ENCODE measurements at regions not wholly inside any gene's neighbourhood (a gene's known extent, or its start where the extent isn't known, plus 50 kb on each side); places are given as distances from the start of the nearest gene placed in this dataset.

DNA sequence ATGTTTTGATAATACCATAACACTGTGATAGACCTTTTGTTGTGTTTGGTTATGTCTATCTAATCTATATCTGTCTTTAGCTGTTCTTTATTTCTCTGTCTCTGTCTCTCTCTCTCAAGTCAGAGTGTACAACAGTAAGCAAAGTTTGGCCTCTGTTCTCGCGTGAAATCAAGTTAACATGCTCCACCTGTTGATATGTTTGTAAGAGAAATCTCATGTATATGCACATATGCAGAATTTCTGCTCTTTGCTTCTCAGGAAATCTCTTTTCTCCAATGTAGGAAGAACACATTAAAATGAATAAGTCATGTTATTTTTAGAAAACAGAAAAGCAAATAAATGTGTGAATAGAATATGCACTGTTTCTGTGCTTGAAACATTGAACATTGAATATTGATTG is 425.5 kb upstream of the SEMA6D start:
- no peak for DNase-seq

DNA sequence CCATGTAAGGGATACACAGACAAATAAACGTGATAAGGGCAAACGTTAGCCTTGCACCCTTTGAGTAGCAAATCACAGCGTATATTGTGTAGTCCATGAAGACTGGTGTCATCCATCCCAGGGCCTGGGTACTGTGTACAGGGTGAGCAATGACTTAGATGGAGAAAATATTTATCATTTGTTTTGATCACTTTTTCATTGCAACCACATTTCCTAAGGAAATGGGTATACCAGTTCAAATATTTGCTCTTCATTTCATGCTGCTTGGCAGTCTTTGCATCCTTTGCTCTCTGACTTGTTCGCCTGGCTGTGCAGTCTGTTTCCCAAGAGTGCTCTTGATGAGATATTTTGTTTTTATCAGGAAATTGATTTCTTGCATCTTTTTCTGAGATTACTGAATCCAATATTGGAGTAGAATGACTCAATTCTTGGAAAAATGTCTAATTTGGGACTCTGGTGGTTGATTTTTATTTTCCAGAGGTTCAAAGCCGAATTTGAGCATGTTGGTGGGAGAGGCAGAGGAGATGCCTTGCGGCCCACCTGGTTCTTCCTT is 424.6 kb upstream of the SEMA6D start:
- DNase-seq, result no peak

DNA sequence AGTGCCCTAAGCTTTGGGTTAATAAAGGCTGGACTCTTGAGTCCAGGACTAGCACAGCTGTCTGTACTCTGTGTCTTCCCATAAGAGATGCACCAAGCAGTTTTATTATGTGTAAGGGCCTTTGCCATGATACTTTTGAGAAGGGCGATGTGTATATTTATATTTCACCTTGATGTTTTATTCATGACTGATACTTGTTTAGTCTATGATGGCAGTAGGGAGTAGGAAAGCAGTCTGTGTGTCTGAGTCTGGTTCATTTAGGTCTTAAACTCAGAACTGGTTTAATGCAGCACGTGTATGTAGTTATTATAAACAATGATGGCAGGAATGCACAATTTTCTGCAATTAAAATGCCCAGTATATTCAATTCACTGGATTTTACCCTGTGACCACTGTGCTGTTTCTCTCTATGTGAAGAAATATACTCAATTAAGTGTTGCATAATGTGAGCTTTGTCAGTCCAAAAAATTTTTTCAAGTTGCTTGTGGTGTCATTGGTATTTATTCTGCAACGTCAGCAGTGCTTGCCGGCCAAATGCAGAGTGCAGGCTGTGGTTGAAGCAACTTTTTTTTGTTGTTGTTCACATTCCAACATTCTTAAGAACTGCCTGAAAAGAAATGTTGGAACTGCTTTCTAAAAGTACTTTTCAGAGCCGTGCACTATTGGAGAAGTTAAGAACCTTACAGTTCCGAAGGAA is 423.7 kb upstream of the SEMA6D start:
- no peak for DNase-seq

DNA sequence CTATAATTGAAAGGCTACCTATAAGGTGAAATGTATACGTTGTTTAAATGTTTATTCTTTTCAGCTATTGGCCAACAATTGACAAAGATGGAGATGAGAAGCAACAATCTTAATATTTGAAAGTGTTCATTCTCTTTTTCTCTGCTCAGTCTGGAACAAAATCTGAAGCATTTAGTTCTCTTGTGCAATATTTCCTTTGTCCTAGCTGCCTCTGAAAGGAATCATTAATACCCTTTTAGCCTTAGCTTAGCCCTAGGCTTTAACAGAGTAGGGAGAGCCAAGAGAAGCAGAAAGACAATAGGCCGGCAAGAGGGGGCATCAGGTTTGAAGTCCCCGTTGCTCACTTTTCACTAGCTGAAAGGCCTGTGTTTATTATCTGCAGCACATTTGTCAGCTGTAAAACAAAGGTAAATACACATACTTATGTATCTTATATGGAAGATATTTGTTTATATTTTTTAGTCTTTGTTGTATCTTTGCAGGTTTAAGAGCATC is 422.5 kb upstream of the SEMA6D start:
- DNase-seq, result no peak

DNA sequence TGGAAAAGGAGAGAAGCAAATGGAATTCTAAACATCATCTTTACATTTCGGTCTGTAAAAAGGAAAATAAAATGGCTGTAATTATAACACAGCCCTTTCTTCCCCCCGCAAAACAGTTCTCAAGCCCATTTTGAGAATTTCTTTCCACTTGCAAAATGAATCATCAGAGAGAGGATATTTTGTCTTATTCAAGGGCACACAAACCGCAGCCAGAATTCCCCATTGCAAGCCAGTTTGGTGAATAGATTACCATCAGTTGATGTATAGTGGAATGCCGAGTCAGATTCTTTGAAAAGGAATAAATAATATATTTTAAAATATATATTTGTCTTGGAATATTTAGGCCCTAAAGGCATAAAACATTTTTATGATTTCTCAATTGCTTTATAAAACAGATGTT is 420.4 kb upstream of the SEMA6D start:
- no peak for DNase-seq

DNA sequence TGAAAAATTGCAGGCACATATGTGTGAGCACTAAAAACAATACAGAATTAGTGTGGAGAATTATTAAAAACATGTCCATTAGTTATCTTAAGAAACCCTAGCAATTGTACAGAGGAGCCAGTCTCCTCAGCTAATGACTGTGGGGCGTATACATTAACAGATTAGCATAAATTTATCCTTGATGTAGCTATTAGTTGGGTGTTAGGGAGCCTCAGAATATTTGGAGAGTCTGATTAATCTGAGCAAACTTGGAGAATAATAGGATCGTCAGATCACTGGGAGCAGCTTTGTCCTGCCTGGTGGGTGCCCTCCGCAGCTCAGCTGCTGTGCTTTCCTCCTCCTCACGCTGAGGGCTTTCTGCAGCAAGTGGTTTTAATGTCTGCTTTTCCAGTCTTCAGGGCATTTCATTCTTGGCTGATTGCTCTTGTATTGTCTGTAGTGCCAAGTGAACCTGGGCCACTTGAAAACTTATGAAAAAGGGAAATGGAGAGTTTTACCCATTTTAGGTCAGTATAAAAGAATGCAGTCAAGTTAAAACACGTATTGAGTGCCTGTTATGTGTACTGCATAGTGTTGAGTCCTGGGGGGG is 417.4 kb upstream of the SEMA6D start:
- DNase-seq, result no peak

DNA sequence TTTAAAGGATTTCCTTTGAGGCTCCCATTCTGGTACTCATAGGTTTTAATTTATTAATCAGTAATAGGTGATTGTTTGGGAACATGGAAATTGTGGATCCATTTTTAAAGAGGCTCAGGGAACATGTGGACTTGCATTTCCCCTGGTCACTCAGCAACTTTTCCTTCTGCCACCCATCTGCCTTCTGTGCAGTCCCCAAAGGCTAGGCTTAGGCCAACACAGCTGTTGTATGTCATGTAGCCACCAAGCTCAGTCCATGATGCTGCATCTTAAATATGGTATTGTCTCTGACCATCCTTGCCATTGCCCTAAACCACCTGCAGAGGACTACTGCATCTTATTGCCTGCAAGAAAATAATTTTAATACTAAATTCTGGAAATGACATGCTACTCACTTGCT is 416.7 kb upstream of the SEMA6D start:
- DNase-seq, result no peak

DNA sequence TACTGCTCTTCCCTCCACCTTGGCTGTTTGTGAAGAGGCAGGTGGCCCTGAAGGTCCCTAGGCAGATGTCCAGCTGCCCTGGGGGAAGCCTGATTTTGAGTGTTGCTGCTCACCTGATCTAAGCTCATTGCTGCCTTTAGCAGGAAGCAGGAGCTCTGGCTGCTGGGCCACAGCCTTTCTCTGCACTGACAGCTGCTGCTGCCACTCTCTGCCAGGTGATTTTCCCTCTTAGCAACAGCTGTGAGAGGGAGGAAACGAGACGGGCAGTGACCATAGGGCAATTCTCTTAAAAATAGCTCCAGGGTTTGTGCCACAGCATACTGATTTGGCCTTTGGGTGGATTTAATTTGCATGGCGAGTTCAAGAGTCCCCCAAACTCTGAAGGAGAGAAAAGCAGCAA is 415.8 kb upstream of the SEMA6D start:
- DNase-seq, result peak; percentile 83

DNA sequence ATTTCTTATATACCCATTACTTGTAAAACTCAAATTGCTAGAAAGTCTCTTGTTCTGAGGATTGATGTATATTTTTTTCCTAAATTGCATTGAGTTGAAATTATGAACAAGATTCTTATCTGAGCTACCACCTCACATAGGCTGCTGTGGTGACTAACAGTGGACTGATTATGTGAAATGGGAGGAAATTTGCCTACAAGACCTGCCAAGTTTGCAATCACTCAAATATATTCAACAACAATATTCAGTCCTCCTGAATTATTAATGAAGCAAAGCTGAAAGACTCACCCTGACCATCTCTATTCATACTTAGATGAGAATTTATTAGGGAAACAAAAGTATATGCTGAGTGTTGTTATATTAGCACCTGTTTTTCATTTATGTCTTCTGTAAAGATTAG is 412.6 kb upstream of the SEMA6D start:
- no peak for DNase-seq

DNA sequence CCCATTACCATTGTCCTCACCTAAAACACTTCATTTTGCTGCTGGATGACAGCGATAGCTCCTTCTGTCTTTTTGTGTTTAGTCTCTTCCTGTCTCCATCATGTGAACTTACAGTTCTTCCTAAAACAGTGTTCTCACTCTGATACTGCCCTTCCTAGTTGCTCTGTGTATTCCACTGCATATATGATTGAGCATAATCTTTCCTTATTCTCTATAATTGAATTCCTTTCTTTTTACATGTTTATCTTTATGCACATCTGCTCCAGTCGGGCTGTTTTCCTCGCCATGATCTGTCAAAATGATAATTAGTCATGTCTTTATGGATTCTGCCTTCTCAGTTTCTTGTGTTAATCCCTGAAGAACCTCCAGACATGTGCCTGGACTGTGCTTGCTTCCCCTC is 405.1 kb upstream of the SEMA6D start:
- DNase-seq, result no peak

DNA sequence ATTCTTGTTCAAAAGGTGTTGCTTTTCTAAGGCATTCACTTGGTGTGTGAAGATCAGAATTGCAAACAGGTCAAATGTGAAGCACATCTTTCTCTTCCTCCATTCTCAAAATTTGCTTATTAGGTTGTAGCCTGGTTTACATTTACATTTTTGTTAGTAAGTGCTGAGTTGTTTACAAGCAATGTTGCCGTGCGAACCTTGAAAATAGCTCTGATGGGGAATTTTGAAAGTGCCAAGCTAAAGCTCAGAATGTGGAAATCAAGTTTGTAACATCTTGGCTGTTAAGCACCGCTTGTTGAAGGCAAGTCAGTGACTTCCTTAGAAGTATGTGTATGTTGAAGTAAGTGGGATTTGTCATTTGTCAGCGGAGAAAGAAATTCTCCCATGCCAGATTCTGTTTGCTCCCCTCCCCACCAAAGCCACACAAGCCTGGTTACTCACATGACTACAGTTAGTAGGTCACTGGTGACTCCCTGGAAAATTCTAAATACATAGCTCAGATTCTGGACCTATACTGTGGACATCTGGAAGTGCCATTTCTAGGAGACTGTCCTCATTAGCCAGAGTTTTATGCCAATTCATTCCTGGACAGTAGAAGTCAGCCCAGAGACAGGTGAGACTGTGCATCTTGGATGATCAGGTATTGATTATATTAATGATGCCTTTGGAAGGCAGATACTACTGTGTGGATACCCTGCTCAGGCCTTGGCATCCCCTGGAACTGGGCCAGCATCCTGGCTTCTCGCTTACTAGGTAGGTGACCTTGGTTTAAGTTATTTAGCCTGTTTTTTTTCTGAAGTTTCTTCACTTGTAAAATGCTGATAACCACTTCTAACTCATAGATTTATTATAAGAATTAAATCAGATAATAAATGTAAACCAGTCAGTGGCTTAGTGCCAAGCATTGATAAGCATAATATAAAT is 390.6 kb upstream of the SEMA6D start:
- no peak for DNase-seq

DNA sequence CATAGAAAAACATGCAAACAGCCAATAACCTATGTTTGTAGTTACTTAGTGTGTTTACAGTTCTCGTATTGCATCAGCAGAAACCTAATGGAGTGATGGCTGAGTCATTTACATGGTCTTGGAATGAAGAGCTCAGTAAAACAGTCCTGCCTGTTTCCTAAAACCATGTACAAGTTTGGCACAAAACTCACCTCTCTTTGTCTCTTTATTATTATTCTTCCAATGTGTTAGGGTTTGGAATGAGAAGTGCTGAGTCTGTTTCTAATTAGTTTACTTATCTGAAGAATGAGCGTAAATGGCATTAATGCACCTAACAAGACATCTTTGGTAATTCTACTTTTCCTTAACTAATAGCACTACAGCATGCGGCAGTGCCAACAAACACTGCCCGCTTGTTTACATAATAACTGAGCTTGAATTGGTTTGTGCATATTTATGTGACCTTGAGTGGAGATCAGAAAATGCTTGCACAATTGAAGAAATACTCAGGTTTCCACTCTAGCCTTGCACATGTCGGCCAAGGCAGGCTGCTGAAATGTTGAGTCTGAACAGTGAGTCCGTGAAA is 385.4 kb upstream of the SEMA6D start:
- DNase-seq, result no peak

DNA sequence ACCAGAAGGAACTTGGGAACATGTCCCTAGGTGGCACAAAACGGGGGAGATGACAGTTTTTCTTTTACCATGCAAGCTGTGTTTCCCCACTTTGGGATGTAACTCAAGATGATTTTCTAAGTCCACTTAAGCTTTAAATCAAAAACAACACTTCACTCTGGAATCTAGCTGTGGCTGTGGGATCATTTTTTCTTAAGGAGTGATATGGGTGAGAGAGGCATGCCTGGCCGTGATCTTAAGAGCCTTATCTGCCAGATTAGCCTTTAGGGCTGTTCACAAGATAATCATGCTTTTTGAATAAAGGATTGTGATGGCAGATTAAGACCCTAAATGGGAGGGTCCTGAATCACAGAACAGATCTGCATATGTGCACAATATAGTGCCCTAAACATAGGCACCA is 384.8 kb upstream of the SEMA6D start:
- no peak for DNase-seq

DNA sequence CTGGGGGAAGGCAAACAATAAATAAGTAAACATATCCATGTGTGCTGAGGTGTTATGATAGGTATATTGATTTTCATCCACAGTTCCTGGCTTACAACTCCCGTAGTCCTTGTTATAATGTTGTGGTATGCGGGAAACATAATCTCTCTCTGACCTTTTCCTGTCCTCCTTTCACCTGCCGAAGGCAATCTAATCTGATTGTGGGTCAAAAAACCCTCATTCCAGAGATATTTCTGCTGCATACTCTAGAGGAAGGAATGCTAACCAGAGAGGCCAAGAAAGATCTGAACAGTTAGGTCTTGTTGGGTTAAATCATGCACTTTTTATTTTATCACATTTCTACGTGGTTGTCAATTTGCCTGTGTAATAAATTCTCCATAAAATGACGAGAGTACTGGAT is 383.6 kb upstream of the SEMA6D start:
- no peak for DNase-seq

DNA sequence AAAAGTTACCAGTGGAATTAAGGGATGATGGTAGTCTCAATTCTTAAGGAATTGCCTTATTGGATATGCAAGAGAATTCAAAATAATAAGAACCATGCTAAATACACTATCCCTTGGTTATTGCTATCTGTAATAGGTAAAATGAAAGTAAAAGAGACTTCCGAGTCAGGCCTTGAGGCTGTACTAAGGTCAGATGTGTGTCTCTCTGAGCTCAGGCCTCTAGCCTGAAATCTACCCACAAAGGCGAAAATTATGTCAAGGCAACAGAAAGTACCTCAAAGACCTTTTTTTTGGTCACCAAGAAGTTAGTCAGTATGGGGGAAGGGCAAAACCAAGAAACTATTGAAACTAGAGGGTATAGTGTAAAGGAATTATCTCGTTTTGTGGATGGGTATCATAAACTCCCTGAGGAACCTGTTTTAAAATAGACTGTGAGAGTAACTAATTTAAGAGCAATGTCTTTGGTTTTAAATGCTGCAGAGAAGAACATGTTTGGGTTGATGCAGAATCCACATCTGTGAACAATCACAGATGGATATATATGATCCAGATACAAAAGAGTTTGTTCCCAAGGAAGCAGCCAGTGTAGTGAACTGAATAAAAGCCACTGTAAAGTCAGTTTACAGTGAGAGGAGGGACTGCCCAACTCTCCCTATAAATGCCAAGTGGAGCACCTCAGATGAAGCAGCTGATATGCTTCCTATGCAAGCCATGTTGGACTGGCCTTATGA is 382.3 kb upstream of the SEMA6D start:
- no peak for DNase-seq

DNA sequence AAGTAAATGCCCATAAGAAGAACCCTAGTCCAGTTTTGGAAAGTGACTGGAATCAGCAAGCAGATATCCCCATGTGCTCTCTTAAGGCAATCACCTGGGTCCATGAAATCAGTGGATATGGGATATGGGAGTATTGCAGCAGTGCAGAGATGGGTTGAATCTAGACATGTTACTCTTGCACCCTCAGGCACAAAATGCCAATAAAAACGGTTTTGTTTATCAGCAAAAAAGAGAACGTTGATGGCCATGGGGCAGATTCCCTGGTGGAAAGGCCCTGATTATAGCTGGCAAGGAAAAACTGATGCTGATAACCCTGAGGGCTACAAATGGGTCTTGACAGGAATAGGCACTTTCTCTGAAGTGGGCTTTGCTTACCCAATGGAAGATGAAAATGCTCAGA is 380.2 kb upstream of the SEMA6D start:
- DNase-seq, result no peak

DNA sequence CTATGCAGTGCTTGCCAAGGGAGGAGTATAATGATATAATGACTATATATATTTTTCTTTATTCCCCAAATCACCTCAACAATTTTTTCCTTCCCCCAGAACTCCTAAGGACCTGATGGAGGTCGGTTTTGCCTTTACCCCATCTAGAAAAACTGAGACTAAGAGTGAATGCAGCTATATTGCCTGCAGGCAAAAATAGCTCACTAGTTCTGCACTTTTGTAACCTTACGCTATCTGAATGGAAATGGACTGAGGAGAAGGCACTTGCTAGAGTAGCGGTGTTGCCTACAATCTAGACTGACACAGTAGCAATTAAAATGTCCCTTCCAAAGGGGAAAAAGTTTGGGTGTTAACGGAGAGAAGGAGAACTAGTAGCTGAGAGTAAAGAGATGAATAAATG is 379.5 kb upstream of the SEMA6D start:
- no peak for DNase-seq

DNA sequence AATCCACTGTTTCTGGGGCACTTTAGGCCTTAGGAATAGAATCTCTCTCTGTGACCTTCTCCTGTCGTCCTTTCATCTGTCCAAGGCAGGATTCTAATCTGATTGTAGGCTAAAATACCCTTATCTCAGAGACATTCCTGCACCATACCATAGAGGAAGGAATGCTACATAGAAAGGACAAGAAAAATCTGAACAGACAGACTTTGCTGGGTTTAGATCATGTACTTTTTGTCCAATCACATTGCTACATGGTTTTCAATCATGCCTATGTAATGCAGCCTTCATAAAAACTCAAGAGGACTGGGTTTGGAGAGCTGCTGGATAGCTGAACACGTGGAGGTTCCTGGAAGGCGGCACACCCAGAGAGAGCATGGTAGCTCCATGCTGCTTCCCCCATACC is 378.5 kb upstream of the SEMA6D start:
- no peak for DNase-seq

DNA sequence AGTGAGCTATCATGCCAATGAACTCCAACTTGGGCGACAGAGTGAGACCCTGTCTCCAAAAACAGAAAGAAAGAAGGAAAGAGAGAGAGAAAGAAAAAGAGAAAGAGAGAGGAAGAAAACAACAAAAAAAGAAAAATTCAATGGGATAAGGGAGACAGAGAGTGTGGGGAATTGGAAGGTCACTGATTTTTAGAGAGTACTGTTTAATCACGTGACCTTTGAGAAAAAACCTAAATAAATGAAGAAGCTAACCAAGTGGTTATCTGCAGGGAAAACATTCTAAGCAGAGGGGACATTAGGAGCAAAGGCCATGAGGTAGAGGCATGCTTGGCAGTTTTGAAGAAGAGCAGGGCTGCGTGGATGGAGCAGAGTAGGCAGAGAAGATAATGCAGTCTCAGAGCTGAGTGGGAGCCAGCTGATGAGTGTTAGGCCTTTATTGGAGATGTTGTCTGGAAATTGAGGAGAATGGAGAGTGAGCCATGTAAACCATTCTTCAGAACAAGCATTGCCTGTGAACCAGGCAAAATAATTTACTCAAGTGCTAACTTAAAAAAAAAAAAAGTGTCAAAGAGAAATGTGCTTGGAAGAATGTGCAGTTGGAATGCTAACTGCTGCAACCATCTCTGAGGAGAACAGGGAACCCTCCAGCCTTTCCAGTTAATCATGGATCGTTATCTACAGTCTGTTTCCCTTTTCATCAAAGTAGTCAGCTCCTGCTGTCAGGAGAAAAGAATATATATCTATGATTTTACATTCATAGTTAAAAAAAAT is 377.3 kb upstream of the SEMA6D start:
- DNase-seq, result no peak

DNA sequence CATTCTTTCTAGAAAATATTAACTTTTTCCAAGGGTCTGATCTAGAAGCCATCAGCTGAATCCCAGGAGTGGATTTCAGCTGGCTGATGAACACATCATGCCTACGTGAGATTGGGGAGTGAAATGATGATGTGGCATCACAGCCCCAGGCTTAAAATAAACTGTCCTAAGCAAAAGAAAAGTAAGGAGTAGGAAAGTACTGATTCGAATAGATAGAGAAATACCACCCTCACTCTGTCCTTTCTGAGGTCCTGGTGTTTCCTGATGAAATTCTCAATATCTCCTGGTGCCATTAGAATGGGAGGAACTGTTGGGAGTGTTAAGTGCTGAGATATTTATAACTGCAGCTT is 376.8 kb upstream of the SEMA6D start:
- DNase-seq, result no peak

DNA sequence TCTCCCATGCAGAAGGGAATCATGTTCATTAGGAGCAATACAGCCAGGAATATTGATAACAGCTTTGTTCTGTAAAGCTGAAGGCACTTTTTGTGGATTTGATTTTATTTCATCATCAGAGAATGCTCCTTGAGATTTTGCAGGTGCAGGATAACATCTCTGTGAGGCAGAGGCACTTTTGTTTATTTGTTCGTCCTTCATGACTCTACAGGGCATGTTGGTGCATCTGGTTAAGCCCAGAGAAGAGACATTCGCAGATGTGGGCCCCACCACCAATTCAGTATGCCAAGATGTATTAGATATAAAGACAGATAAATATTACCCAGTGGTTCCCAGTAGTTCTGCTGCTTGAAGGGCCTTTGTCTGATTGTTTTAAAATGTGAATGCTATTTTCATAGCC is 368.1 kb upstream of the SEMA6D start:
- DNase-seq, result no peak

DNA sequence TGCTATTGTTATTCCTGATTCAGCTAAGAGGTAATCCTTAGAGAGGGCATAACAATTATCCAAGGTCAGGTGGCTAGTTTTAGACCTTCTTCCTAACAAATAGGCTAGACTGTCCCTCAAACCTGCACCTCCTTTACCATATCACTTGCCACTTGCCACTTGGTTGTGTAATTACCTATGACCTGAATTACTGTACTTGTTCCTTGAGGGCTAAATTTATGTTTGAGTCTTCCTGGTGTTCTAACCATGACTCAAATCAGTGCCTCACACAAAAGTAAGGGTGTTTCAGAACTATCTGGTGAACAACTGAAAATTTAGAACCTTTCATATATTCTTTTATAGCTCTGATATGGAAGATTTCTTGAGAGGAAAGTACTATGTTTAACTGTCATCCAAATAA is 365.8 kb upstream of the SEMA6D start:
- no peak for DNase-seq

All from SHP77 treated with DMSO at 0.1 percent for 48 hours (cell line).